Pancreas (tissue), 10 donors: ENCODE measurements at regions not wholly inside any gene's neighbourhood (a gene's known extent, or its start where the extent isn't known, plus 50 kb on each side); places are given as distances from the start of the nearest gene placed in this dataset.

Experiments
- ATAC-seq, 4 donors: fragments of 200-7000 bp; cut with Tn5 transposase; one replicate each; pipeline versions ENCODE4 v1.8.0 to v1.9.1; 2020; ENCODE audit warnings: mild to moderate bottlenecking in 4 of 4, moderate library complexity in 4 of 4
- DNase-seq, 6 donors: peaks; one replicate each; pipeline ENCODE4 v3.0.0-alpha.2; 2020
- FAIRE-seq: peaks from 2 replicates; lab custom pipeline; 2012; peaks lifted over from hg19 to GRCh38; lab: Jason Lieb, UNC
- H3K27ac ChIP-seq, 4 donors: fragments of 200-600 bp; sonication (generic); 1 replicate in 3 of 4; 2 replicates in 1 of 4; pipeline versions ENCODE4 v1.5.0 to v1.8.0; 2020
- H3K27me3 ChIP-seq, 4 donors: fragments of 200-600 bp; one replicate each; pipeline ENCODE4 v1.8.0; 2021
- H3K36me3 ChIP-seq, 3 donors: fragments of 200-600 bp; sonication (generic) in 1 of 3; one replicate each; pipeline versions ENCODE4 v1.5.0 to v1.8.0; 2020 to 2021
- H3K4me1 ChIP-seq, 3 donors: fragments of 200-600 bp; one replicate each; pipeline ENCODE4 v1.8.0; 2021
- H3K4me3 ChIP-seq, 4 donors: fragments of 200-600 bp; sonication (generic) in 2 of 4; one replicate each; pipeline versions ENCODE4 v1.5.0 to v1.8.0; 2020 to 2021
- H3K9me3 ChIP-seq, 4 donors: fragments of 200-600 bp; one replicate each; pipeline ENCODE4 v1.8.0; 2021
- WGBS, 2 donors: extraction: QIAGEN DNeasy Blood & Tissue Kit; methylation state at CpG; one replicate each; pipeline ENCODE4 v1.1.7; 2013; 5-methylcytosine and 5-hydroxymethylcytosine counted together
- intact Hi-C, 3 donors: fragments of 100-400 bp; cut with DNase I; formaldehyde crosslinking; loops; one replicate each; pipeline versions ENCODE4 v1.11.1 to v1.14.2; 2022
- TF ChIP-seq, protein P1 (sequence below), 4 donors: fragments of 200-600 bp; sonication (generic) in 3 of 4; IDR thresholded peaks; one replicate each; pipeline versions ENCODE4 v1.5.0 to v1.8.0; 2021; ENCODE audit warnings: antibody characterized with exemption in 4 of 4
- donor health status: healthy with polysubstance abuse.
- donor health status: DM: no; HTN: no; CAD: no; lungs with moderate emphysema.
- donor health status: DM: no; HTN: no; CAD: no.
- donor health status: control.
- donor health status: control.
- donor health status: Bipolar disorder and iron deficiency.
- donor health status: DM: yes; HTN: yes; CAD: no.
- donor health status: DM: no; HTN: no; CAD: no.
- donor health status: DM: no; HTN: no; CAD: no.
- donor health status: DM: yes; HTN: yes; CAD: no.

DNA sequence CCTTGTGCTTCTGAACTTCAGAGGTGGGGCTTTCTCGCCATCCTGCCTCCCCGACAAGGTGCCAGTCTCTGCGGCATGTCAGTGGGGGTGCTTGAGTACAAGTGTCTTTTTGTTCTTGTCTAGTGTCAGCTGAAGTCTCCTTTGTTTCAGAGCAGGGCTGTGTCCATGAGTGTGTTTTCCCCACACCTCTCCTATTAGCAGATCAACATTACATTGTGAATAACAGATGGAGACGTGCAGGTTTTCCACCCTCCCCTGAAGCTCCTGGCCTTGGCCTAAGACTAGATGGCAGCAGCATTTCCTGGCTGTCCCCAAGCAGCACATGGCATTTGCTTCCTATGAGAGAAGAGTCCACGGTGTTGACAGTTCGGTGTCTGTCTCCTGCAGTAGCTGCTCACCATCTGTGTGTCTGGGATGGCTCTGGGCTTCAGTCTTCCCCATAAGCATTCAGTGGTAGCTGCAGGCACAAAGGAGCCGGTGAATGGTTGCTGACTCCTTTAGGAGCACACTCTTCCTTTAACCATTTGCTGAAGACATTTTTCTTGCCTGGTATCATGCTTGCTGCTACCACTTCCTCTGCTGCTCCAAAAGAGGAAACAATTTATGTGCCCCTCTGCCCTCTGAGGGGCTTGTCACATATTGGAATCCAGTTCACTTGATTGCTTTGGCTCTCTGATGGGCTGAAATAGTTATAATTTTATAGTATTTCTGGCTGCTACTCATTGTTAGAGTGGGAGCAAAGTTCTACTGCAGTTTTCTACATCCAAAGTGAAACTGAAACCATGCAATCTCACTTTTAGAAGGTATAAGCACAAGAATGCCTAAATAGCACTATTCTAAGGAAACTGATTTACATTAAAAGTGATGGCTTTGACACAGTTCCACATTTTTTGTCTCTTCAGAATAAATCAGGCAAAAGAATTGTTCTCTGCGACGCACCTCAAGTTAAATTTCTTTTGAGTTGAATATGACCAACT is 913.0 kb downstream of the C6orf118 start:
- H3K27me3 ChIP-seq = no peaks in the 10 kb centered on the region
- intact Hi-C loops = no loop called here
- H3K9me3 ChIP-seq = no peaks in the 10 kb centered on the region
- no peak overlapping the region for H3K4me3 ChIP-seq
- H3K36me3 ChIP-seq = no peaks in the 10 kb centered on the region
- no peak for DNase-seq
- H3K4me1 ChIP-seq = no peaks in the 10 kb centered on the region
- TF ChIP-seq, protein P1, sequence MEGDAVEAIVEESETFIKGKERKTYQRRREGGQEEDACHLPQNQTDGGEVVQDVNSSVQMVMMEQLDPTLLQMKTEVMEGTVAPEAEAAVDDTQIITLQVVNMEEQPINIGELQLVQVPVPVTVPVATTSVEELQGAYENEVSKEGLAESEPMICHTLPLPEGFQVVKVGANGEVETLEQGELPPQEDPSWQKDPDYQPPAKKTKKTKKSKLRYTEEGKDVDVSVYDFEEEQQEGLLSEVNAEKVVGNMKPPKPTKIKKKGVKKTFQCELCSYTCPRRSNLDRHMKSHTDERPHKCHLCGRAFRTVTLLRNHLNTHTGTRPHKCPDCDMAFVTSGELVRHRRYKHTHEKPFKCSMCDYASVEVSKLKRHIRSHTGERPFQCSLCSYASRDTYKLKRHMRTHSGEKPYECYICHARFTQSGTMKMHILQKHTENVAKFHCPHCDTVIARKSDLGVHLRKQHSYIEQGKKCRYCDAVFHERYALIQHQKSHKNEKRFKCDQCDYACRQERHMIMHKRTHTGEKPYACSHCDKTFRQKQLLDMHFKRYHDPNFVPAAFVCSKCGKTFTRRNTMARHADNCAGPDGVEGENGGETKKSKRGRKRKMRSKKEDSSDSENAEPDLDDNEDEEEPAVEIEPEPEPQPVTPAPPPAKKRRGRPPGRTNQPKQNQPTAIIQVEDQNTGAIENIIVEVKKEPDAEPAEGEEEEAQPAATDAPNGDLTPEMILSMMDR (IDR thresholded peaks at IDR 0.05) = no peak
- peak in 1 of 4 donors; percentile 66 for ATAC-seq
- WGBS, 2 donors = 74 to 83% methylated on average over 9 of the region's 9 CpGs
- no peak overlapping the region for H3K27ac ChIP-seq
- no peak for FAIRE-seq

DNA sequence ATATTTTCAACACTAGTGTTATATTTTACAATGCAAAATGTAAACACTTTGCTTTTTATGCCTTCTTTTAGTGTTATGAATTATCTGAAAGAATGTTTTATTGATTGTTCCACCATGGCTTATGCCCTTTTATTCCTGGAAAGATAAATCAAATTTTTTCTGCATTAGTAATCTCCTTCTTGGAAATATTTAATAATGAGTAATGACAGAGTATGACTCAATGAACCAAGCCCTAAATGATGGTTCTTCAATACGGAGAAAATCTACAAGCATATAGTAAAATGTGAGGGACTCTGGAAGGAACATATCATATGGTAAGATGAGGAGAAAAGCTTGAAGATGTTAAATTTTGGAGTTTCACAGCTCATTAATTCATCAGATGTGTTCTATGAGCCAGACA is 929.6 kb downstream of the C6orf118 start:
- DNase-seq = no peak
- Histone ChIP-seq H3K9me3 (no peaks in the 10 kb centered on the region), H3K4me3 (no peak overlapping the region), H3K36me3 (no peaks in the 10 kb centered on the region), H3K27me3 (no peaks in the 10 kb centered on the region), H3K4me1 (no peaks in the 10 kb centered on the region), H3K27ac (no peak overlapping the region)
- no peak for ATAC-seq
- no peak for FAIRE-seq
- TF ChIP-seq, protein P1 (IDR thresholded peaks at IDR 0.05) = no peak
- intact Hi-C loops = no loop called here
- WGBS, 2 donors = 38% methylated on average over 1 of the region's 1 CpG

DNA sequence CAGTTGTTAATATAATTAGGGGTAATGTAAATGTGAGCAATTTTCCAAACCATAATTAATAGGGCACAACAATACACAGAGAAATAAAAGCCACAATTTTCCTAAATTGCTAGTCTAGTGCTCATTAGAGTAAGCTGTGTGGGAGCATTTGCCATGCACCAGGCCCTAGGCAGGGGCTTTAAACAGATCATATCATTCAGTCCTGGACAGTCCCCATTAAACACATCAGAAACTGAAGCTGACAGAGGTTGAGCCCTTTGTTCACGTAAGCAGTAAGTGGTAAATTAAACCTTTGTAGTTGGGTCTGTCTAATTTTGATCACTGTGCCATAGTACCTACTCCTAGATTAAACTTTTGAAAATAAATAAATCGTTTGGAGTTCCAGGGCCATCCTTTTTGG is 931.1 kb downstream of the C6orf118 start:
- DNase-seq (no peak), ATAC-seq (no peak), FAIRE-seq (no peak)
- TF ChIP-seq, protein P1 (IDR thresholded peaks at IDR 0.05) = no peak
- Histone ChIP-seq H3K4me3 (no peak overlapping the region), H3K9me3 (no peaks in the 10 kb centered on the region), H3K27me3 (no peaks in the 10 kb centered on the region), H3K4me1 (no peaks in the 10 kb centered on the region), H3K27ac (no peak overlapping the region), H3K36me3 (no peaks in the 10 kb centered on the region)
- intact Hi-C loops = no loop called here
- WGBS, 2 donors = 47 to 64% methylated on average over 2 of the region's 2 CpGs

DNA sequence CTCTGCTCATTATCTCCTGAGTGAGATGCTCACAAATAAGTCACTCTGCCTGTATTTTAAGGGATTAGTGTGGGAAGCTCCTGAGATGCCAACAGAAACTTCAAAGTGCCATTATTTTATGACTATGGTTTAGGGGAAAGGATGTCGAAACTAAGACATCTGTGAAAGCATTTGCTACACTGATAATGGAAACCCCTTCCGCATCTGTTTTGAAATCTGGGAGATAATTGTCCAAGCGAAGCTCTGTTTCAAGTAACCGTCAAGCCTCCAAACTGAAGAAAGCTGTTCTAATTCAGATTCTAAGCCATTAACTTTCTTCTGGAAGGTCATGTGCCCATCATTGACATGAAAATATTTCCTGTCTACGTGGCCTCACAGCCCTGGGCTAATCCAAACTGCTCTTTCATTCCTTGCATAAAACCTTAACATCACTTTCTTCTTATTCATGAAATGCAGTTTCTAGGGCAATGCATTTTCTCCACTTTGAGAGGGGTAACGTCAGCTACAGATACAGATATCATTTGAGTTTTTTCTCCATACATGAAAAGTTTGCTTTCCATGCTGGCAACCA is 932.0 kb downstream of the C6orf118 start:
- ATAC-seq (no peak), FAIRE-seq (no peak), DNase-seq (no peak)
- no peaks in the 10 kb centered on the region for H3K9me3 ChIP-seq
- WGBS, 2 donors = 60 to 67% methylated on average over 6 of the region's 6 CpGs
- H3K27ac ChIP-seq = no peak overlapping the region
- H3K4me3 ChIP-seq = no peak overlapping the region
- TF ChIP-seq, protein P1 (IDR thresholded peaks at IDR 0.05) = no peak
- intact Hi-C loops = no loop called here
- H3K27me3 ChIP-seq = no peaks in the 10 kb centered on the region
- no peaks in the 10 kb centered on the region for H3K36me3 ChIP-seq
- no peaks in the 10 kb centered on the region for H3K4me1 ChIP-seq

DNA sequence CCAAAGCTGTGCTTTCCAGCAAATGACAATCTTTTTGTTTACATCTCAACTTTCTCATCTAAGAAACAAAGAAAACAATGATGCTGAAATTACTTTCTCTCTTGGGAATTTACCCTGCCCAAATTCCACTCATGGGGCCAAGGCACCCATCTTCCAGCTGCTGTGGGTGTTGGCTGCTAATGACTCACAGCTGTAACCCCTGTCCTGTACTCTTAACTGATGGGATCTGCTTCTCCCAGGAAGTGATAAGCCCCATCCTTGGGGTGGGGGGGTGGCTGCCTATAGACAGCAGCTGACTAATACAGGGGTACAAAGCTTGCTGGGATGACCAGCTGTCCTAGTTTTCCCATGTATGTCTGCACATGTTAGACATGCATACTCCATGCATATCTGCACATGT is 938.6 kb downstream of the C6orf118 start:
- H3K9me3 ChIP-seq = no peaks in the 10 kb centered on the region
- H3K4me1 ChIP-seq = no peaks in the 10 kb centered on the region
- TF ChIP-seq, protein P1 (IDR thresholded peaks at IDR 0.05) = no peak
- intact Hi-C loops = no loop called here
- DNase-seq (no peak), FAIRE-seq (no peak), ATAC-seq (no peak)
- H3K4me3 ChIP-seq = no peak overlapping the region
- no peaks in the 10 kb centered on the region for H3K36me3 ChIP-seq
- H3K27me3 ChIP-seq = no peaks in the 10 kb centered on the region
- H3K27ac ChIP-seq = no peak overlapping the region
